AG04450 (cell line): ENCODE measurements at regions not wholly inside any gene's neighbourhood (a gene's known extent, or its start where the extent isn't known, plus 50 kb on each side); places are given as distances from the start of the nearest gene placed in this dataset.
A peak's percentile ranks its signal among the peaks of the same experiment; 100 is the strongest.

Source experiments
- CTCF ChIA-PET: fragments of 300-600, 350-600 bp; formaldehyde crosslinking; extraction: SDS; loops from one replicate; lab custom pipeline; 2022; ENCODE audit warnings: antibody characterized with exemption, inconsistent platforms; lab: Charles Lee
- POLR2A ChIA-PET: fragments of 350-600 bp; formaldehyde crosslinking; extraction: SDS; loops from one replicate; lab custom pipeline; 2021; ENCODE audit warnings: antibody characterized with exemption, inconsistent platforms; lab: Yijun Ruan, JAX
- DNase-seq: peaks from one replicate; pipeline ENCODE4 v3.0.0-alpha.2; 2011; ENCODE audit warnings: low read depth, low spot score
- H3K27ac ChIP-seq: one replicate; pipeline ENCODE4 v1.5.1; 2012; ENCODE audit warnings: low read depth, low read length, control low read depth
- H3K27me3 ChIP-seq: one replicate; pipeline ENCODE4 v1.6.0; 2012; ENCODE audit warnings: low read length; ENCODE audit not compliant: control insufficient read depth, insufficient read depth
- H3K4me3 ChIP-seq: 2 replicates; pipeline ENCODE4 v1.5.1; 2011; ENCODE audit warnings: mild to moderate bottlenecking, low read depth, low read length, control low read depth
- H3K9me3 ChIP-seq: 2 replicates; pipeline ENCODE4 v1.5.1; 2012; ENCODE audit warnings: low read length; ENCODE audit not compliant: control insufficient read depth, insufficient read depth
- TF ChIP-seq, protein P1 (sequence below): IDR thresholded peaks from 2 replicates; pipeline ENCODE4 v1.5.1; 2011; ENCODE audit warnings: low read depth, low read length, control low read depth, inconsistent platforms

DNA sequence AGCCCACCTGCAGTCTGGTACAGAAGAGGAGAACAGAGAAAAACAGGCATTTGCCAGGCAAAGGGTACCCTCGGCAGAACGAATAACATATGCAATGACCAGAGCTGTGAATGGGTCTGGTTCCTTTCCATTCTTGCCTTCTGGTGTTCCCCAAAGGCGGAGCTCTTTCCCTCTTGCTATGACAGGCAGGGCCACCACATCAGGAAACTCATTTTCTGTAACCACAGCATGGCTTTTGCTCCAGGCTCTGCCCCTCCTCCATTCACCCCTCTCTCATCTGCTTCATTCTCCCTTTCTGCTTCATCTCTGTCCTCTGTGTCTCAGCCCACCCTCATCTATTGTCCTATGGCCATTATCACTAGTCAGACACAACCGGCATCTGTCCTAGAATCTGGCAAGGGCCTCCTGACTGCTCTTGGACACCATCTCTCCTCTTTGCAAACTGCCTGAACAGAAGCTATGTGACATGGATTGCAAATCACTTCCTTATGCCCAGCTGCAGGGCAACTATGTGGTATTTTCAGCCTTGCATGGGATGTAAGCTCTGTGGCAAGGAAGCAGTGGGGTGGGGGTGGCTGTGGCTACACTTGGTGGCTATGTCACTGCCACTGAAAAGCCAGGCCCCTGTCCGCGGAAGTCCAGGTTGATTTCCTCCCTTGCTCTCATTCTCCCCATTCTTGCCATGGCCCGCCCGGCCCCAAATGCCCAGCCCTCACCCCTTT lies 78.8 kb upstream of the ABCD3 start:
- DNase-seq, result no peak
- Histone ChIP-seq H3K27me3 (peaks cover 20% of the 10 kb centered on the region), H3K27ac (no peak overlapping the region), H3K4me3 (no peak overlapping the region), H3K9me3 (no peaks in the 10 kb centered on the region)
- ChIA-PET CTCF (interaction anchor here (1.5 to 13.5 kb wide), 3 partner anchors 124 to 316 kb away, joined by 11 to 472 read pairs (median 443); no protein-coding TSS in a partner anchor), POLR2A (no interaction called here)
- TF ChIP-seq, protein P1, sequence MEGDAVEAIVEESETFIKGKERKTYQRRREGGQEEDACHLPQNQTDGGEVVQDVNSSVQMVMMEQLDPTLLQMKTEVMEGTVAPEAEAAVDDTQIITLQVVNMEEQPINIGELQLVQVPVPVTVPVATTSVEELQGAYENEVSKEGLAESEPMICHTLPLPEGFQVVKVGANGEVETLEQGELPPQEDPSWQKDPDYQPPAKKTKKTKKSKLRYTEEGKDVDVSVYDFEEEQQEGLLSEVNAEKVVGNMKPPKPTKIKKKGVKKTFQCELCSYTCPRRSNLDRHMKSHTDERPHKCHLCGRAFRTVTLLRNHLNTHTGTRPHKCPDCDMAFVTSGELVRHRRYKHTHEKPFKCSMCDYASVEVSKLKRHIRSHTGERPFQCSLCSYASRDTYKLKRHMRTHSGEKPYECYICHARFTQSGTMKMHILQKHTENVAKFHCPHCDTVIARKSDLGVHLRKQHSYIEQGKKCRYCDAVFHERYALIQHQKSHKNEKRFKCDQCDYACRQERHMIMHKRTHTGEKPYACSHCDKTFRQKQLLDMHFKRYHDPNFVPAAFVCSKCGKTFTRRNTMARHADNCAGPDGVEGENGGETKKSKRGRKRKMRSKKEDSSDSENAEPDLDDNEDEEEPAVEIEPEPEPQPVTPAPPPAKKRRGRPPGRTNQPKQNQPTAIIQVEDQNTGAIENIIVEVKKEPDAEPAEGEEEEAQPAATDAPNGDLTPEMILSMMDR, result no peak

- Histone ChIP-seq H3K4me3 (no peak overlapping the region), H3K27ac (no peak overlapping the region), H3K27me3 (peaks cover 14% of the 10 kb centered on the region), H3K9me3 (no peaks in the 10 kb centered on the region)
- ChIA-PET CTCF (interaction anchor here (0.6 to 13.5 kb wide), 49 partner anchors 8 to 1158 kb away, joined by 3 to 472 read pairs (median 6); partner anchors contain the start of genes ABCD3 and GCLM), POLR2A (no interaction called here)
- TF ChIP-seq, protein P1, result no peak
- DNase-seq, result no peak
Measured at GRCh38 chr1:94336991-94337390, 81.2 kb upstream of the ABCD3 start.

DNA sequence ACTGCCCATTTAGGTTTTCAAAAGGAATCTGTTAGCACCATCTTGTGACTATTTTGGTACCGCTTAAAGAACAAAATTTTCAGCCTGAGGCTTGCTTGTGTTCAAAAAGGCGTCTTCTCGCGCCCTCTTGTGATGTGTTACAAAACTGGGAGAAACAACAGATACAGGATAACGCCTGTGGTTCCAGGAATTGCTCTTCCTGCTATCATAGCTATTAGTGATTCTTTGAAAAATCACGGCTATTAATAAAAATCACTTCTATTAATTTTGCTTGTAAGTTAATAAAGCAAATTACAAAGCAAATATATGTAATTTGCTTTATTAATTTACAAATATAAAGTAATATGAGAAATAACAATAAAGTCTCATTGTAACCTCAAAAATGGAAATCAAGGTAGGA lies 82.2 kb upstream of the ABCD3 start:
- H3K27me3 ChIP-seq, result peaks cover 9% of the 10 kb centered on the region
- CTCF ChIA-PET, result interaction anchor here (0.5 to 13.5 kb wide), 104 partner anchors 8 to 1031 kb away, joined by 3 to 472 read pairs (median 5); partner anchors contain the start of genes ABCD3, ARHGAP29, DNTTIP2 and GCLM
- DNase-seq, result peak; percentile 88
- TF ChIP-seq, protein P1, result peak; percentile 86
- H3K27ac ChIP-seq, result no peak overlapping the region
- H3K4me3 ChIP-seq, result no peak overlapping the region
- H3K9me3 ChIP-seq, result no peaks in the 10 kb centered on the region
- POLR2A ChIA-PET, result interaction anchor here (0.6 to 1.2 kb wide), 4 partner anchors 85 to 310 kb away, joined by 3 read pairs; no protein-coding TSS in a partner anchor

- H3K27ac ChIP-seq, result no peak overlapping the region
- no peaks in the 10 kb centered on the region for H3K9me3 ChIP-seq
- CTCF ChIA-PET, result interaction anchor here (0.6 to 13.5 kb wide), 88 partner anchors 8 to 1485 kb away, joined by 3 to 472 read pairs (median 6); partner anchors contain the start of genes ARHGAP29, DNTTIP2 and GCLM
- DNase-seq, result no peak
- TF ChIP-seq, protein P1, result no peak
- peaks cover 8% of the 10 kb centered on the region for H3K27me3 ChIP-seq
- no peak overlapping the region for H3K4me3 ChIP-seq
- POLR2A ChIA-PET, result interaction anchor here (0.6 to 1.5 kb wide), 5 partner anchors 85 to 310 kb away, joined by 3 to 6 read pairs (median 3); no protein-coding TSS in a partner anchor
Measured at GRCh38 chr1:94335447-94335846, 82.7 kb upstream of the ABCD3 start.

GRCh38 chr1:94334764-94335163 lies 83.4 kb upstream of the ABCD3 start:
- POLR2A ChIA-PET, result interaction anchor here (0.6 to 1.5 kb wide), 3 partner anchors 36 to 309 kb away, joined by 3 to 6 read pairs (median 4); no protein-coding TSS in a partner anchor
- H3K27ac ChIP-seq, result no peak overlapping the region

More at GRCh38 chr1:94334764-94335163, 83.4 kb upstream of the ABCD3 start:
- Histone ChIP-seq H3K27me3 (peaks cover 4% of the 10 kb centered on the region), H3K9me3 (no peaks in the 10 kb centered on the region), H3K4me3 (no peak overlapping the region)
- DNase-seq, result no peak
- TF ChIP-seq, protein P1, result no peak
- CTCF ChIA-PET, result interaction anchor here (0.6 to 13.5 kb wide), 55 partner anchors 7 to 1484 kb away, joined by 3 to 472 read pairs (median 6); partner anchors contain the start of genes ARHGAP29, DNTTIP2 and GCLM
